Stimulated activated CD4-positive, alpha-beta T cell treated with anti-CD3 and anti-CD28 coated beads, Interleukin-2, amount 100 ng/mL, for 4 hours (primary cell): ENCODE measurements at regions not wholly inside any gene's neighbourhood (a gene's known extent, or its start where the extent isn't known, plus 50 kb on each side); places are given as distances from the start of the nearest gene placed in this dataset.

Source experiments
- DNase-seq: peaks from one replicate; pipeline ENCODE4 v3.0.0-alpha.2; 2020; ENCODE audit warnings: low read depth

GRCh38 chr6:134866563-134866962, 83.3 kb downstream of the ALDH8A1 start:
- DNase-seq: no peak

DNA sequence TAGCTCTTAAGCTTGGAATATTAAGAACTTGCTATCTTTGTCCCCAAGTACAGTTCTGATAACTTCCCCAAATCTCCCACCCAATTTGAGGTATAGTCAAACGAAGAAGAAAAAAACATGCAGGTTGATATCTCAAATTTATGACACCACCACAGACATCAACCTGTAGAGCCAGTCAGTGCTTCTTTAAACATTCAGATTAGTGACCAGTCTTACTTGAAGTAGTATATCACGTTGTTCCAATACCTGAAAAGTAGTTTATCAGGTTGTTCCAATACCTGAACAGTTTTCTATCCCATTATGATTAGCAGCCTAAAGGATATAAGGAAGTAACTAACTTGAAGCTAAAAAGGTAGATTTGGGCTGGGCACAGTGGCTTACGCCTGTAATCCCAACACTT, 85.3 kb downstream of the ALDH8A1 start:
- no peak for DNase-seq

GRCh38 chr6:134863763-134864510, 86.0 kb downstream of the ALDH8A1 start:
- DNase-seq: no peak

GRCh38 chr6:134854366-134854765, 95.5 kb downstream of the ALDH8A1 start:
- DNase-seq: no peak

- DNase-seq: no peak
Observed at GRCh38 chr6:134853111-134854055, 96.5 kb downstream of the ALDH8A1 start.

DNA sequence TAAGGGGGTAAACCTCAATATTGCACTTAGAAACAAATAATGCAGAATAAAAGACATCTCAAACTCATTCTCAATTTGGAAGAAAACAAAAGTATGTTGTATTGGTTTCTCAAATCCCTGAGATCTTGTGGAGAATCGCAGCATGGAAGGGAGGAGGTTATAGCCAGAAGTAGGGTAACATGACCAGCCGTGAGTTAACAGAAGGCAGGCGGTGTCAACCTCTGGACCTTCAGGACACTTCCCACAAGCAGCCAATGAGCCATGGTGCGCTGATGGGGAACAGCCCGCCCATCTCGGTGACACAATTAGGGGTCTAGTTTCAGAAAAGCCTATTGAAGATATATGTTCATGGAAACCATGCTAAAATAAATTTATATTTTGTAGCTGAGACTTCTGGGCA, 98.4 kb downstream of the ALDH8A1 start:
- DNase-seq: no peak

DNA sequence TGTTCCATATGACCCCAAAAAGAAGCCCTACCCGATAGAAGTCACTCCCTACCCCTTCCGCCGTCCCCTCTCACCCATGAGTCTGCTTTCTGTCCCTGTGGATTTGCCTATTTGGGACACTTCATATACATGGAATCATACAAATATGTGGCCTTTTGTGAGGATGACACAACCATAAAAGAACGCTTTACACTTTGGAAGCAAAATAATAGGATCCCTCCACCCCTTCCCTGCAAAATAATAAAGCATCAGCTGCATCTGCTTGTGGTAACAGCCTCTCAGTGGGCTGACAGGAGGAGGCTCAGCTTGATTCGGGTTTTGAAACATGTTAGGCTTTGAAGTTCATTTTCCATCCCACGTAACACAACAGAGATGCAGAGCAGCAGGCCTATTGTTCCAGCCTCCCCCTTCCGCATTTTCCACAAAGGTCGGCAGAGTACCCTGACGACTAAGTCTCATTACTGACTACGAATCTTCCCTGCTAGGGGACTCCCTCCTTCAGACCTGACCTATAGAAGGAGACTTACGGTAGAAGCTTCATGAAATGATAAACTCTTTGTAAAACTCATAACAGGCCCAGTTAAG, 99.1 kb downstream of the ALDH8A1 start:
- DNase-seq: no peak

- no peak for DNase-seq
Observed at GRCh38 chr6:134849920-134850447, 99.9 kb downstream of the ALDH8A1 start.

- DNase-seq: no peak
Observed at GRCh38 chr6:134848076-134848475, 101.8 kb downstream of the ALDH8A1 start.

DNA sequence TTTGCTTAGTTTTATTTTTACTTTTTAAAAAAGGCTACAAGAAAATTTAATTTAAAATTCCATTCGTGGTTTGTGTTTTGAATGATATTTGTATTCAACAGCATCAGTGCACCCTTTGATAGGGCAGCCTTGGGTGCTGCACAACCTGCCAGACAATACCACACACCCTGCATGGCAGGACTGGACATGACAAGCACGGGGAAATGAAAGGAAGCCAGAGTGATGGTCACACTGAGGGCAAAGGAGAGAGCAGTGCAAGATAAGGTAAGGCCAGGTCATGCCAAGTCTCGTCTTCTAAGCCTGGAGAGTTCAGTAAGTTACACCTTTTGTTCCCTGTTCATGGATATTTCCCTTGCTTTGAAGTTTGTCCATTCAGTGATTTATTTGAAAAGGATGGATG, 103.0 kb downstream of the ALDH8A1 start:
- no peak for DNase-seq

GRCh38 chr6:134846031-134846430, 103.9 kb downstream of the ALDH8A1 start:
- no peak for DNase-seq

DNA sequence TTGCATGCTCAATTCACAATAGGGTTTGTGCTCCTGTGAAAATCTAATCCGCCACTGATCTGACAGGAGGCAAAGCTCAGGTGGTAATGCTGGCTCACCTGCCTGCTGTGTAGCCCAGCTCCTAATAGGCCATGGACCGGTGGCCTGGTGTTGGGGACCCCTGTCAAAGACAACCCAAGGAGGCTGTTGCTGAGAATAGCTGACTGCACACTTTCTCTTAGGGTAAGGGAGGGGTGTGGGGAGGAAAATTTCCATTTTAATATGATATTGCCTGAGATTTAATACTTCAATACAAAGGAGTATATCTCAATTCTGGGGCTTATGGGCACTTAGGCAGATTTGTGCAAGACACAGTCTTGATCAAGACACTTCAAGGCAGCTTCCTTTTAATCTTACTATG, 105.8 kb downstream of the ALDH8A1 start:
- DNase-seq: no peak

DNA sequence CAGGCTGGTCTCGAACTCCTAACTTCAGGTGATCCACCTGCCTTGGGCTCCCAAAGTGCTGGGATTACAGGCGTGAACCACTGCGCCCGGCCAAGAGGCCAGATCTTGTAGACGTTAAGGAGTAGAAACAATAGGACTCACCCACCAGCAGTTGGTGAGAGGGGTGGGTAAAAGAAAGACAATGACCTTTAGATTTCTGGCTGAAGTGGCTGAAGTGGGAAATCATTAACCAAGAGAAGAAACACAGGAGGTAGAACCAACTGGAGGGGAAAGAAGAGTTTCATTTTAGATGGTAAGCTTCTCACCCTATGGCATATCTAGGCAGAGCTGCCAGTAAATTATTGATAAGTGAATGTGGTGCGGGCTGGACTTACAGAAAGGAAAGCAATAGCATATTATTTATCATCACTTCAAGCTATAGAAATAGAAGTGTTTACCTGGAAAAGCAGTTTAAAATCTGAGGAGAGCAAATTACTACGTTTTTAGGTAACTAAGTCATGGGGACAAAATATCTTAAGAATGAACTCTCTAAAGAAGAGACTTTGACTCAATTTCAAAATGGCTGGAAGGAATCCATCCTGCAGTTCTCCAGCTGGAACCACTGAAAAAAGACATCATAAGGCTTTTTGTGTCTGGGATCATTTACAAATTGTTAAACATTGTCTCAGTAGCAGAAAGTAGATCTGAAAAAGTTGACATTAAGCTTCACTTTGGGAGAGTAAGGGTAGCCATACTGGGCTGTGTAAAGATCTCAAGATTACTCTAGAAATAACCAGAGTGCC, 109.6 kb downstream of the ALDH8A1 start:
- DNase-seq: no peak

- no peak for DNase-seq
Observed at GRCh38 chr6:134835993-134836392, 113.9 kb downstream of the ALDH8A1 start.

DNA sequence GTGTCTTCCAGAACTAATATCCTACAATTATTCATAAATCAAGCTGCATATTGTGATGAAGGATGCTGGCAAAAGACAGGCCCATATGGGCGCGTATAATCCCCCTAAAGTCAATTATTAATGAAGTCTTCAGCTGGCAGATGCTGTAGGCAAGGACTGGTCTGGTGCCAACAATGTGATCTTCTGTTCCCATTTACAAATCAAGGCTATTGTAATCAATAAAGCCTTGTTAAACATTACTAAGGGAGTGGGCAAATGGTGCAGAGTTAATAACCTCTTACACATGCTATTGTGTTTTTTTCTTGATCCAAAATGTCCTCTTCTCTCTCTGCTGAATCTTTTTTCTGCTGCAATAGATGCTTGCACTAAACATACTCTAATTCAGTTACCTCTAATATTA, 119.0 kb downstream of the ALDH8A1 start:
- DNase-seq: no peak

GRCh38 chr6:134830194-134830593, 119.7 kb downstream of the ALDH8A1 start:
- no peak for DNase-seq

GRCh38 chr6:134828641-134829040, 121.3 kb downstream of the ALDH8A1 start:
- DNase-seq: no peak

DNA sequence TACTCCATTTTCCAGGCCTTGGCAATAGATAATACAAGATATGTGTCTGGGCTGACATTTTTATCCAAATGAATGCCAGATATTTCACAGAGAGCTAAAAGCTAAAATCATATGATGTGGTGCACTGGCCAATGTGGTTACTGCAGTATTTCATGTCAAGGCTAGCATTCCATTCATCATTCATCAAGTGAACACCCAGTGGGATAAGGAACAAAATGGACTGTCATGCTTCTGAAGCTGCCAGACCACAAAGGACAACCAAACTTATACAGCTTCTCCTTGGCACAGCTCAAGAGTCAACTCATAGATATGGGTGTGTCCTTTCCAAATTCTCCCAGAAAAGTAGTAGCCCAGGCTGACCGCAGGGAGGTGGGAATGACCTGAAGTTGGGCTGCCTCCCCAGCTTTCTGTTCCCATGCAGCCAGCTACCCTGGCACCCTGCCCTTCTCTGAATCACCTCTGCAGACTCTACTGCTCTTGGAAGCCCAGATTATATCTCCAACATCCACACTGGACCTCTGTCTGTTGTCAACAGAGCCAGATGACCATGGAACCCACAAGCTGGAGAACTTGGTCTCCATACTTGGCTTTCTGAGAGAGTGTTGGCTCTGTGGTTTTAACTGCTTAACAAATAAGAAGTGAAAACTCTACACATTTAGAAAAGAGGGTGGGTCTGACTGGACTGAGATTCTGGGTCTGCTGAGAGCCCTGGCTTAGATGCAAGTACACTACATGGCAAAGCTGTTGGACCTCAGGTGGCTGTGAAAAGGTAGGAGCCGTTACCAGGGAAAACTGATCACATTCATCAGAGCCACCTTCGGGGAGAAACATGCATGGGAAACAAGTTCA, 122.8 kb downstream of the ALDH8A1 start:
- DNase-seq: no peak

DNA sequence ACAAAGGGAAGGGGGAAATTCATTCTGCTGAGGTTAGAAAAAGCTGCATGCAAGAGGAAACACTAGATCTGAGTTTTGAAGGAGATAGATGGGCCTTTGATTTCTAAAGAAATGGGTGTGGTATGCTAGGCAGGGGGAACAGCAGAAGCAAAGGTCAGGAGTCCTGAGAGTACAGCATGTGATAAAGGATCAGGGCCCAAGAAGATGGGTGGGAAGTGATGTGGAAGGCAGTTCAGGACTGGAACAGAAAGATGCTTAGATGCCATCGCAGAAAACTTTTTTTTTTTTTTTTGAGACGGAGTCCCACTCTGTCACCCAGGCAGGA, 126.2 kb downstream of the ALDH8A1 start:
- no peak for DNase-seq

GRCh38 chr6:134822920-134823709, 126.8 kb downstream of the ALDH8A1 start:
- DNase-seq: peak; percentile 2
